NT2/D1 (cell line): ENCODE measurements at regions not wholly inside any gene's neighbourhood (a gene's known extent, or its start where the extent isn't known, plus 50 kb on each side); places are given as distances from the start of the nearest gene placed in this dataset.

Source experiments
- YY1 ChIP-seq: IDR thresholded peaks from 2 replicates; pipeline ENCODE4 v1.6.1; 2011; ENCODE audit not compliant: insufficient read length, insufficient read depth
- ZNF274 ChIP-seq: IDR thresholded peaks from 2 replicates; pipeline ENCODE4 v1.6.1; 2011; ENCODE audit warnings: mild to moderate bottlenecking, low read depth, low read length

- TF ChIP-seq ZNF274 (no peak), YY1 (no peak)
These were observed 665.5 kb downstream of the GBE1 start for GRCh38 chr3:81095956-81096355.
